ENCODE measurements at regions not wholly inside any gene's neighbourhood (a gene's known extent, or its start where the extent isn't known, plus 50 kb on each side); places are given as distances from the start of the nearest gene placed in this dataset.

DNA sequence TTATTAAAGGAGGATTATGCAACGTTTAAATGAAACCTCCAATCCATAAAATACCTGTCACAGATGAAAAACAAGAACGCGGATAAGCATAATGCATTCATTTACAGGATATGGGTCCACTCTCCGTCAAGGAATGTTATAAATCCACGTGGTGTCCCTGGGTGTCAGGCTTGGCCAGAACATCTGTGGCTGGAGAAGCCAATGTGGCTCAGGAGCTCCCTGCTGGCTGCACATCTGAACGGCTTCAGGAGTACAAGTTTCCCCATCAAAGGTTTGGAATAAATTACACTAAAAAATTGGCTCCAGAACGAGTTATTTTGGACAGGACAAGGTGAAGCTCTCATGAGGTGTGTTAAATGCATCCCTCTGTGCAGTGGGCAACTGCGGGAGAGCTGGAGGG is 87.8 kb upstream of the LEF1 start:
- TF ChIP-seq EZH2phosphoT487 (IDR thresholded peaks at IDR 0.05; ENCODE audit: low read depth, severe bottlenecking, unreplicated experiment): no peak
- TF ChIP-seq, protein P1, sequence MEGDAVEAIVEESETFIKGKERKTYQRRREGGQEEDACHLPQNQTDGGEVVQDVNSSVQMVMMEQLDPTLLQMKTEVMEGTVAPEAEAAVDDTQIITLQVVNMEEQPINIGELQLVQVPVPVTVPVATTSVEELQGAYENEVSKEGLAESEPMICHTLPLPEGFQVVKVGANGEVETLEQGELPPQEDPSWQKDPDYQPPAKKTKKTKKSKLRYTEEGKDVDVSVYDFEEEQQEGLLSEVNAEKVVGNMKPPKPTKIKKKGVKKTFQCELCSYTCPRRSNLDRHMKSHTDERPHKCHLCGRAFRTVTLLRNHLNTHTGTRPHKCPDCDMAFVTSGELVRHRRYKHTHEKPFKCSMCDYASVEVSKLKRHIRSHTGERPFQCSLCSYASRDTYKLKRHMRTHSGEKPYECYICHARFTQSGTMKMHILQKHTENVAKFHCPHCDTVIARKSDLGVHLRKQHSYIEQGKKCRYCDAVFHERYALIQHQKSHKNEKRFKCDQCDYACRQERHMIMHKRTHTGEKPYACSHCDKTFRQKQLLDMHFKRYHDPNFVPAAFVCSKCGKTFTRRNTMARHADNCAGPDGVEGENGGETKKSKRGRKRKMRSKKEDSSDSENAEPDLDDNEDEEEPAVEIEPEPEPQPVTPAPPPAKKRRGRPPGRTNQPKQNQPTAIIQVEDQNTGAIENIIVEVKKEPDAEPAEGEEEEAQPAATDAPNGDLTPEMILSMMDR (IDR thresholded peaks at IDR 0.05; ENCODE audit: poor library complexity): no peak
